PFSK-1 (cell line): ENCODE measurements at regions not wholly inside any gene's neighbourhood (a gene's known extent, or its start where the extent isn't known, plus 50 kb on each side); places are given as distances from the start of the nearest gene placed in this dataset.

Experiments
- FOXP2 ChIP-seq: optimal IDR thresholded peaks from 2 replicates; pipeline ENCODE3; 2011; ENCODE audit warnings: borderline replicate concordance, control low read depth, inconsistent platforms; ENCODE audit not compliant: insufficient read depth; ENCODE audit errors: extremely low read length, extremely low read depth
- POLR2AphosphoS5 ChIP-seq: IDR thresholded peaks from 2 replicates; pipeline ENCODE4 v1.6.1; 2012; ENCODE audit warnings: low read depth, mild to moderate bottlenecking, control low read depth, low read length, moderate library complexity
- REST ChIP-seq, 2 experiments: IDR thresholded peaks; 2 replicates each; pipeline versions ENCODE4 v1.6.1 to v1.8.0; 2011 to 2012; ENCODE audit warnings: low read depth in 2 of 2, low read length in 2 of 2, control low read depth in 1 of 2, inconsistent platforms in 1 of 2, mild to moderate bottlenecking in 1 of 2, moderate library complexity in 1 of 2; ENCODE audit not compliant: insufficient read depth in 1 of 2
- TAF1 ChIP-seq: IDR thresholded peaks from 2 replicates; pipeline ENCODE4 v1.6.1; 2012; ENCODE audit warnings: low read length, control low read depth, borderline replicate concordance; ENCODE audit not compliant: insufficient read depth

- TF ChIP-seq TAF1 = no peak
- TF ChIP-seq POLR2AphosphoS5 = no peak
- TF ChIP-seq REST (IDR thresholded peaks at IDR 0.05; ENCODE audit: insufficient read depth in 1 of 2, low read depth in 2 of 2, low read length in 2 of 2) = no peak
- no peak for TF ChIP-seq FOXP2
These were observed 59.6 kb upstream of the THY1 start for GRCh38 chr11:119482521-119483011.
